Adrenal gland (tissue), 9 donors: ENCODE measurements at regions not wholly inside any gene's neighbourhood (a gene's known extent, or its start where the extent isn't known, plus 50 kb on each side); places are given as distances from the start of the nearest gene placed in this dataset.

Experiments
- DNase-seq, 7 donors: peaks; one replicate each; pipeline ENCODE4 v3.0.0-alpha.2; 2019 to 2020
- H3K27ac ChIP-seq, 5 donors: fragments of 200-600 bp; sonication (generic) in 4 of 5; 1 replicate in 3 of 5; 2 replicates in 2 of 5; pipeline versions ENCODE4 v1.5.1 to v1.8.0; 2016 to 2020; ENCODE audit warnings: mild to moderate bottlenecking in 1 of 5
- H3K27me3 ChIP-seq: fragments of 200-600 bp; 2 replicates; pipeline ENCODE4 v1.8.0; 2021
- H3K36me3 ChIP-seq, 2 donors: fragments of 200-600 bp; replicated peaks in 1 of 2; 1 replicate in 1 of 2; 2 replicates in 1 of 2; pipeline versions ENCODE4 v1.5.1 to v1.8.0; 2018 to 2022
- H3K4me1 ChIP-seq, 2 donors: fragments of 200-600 bp; replicated peaks in 1 of 2; 1 replicate in 1 of 2; 2 replicates in 1 of 2; pipeline versions ENCODE4 v1.5.1 to v1.8.0; 2018 to 2021
- H3K4me3 ChIP-seq, 4 donors: fragments of 200-600 bp; sonication (generic) in 3 of 4; one replicate each; pipeline ENCODE4 v1.5.1; 2016 to 2018
- H3K9me3 ChIP-seq, 3 donors: fragments of 200-600 bp; sonication (generic) in 1 of 3; replicated peaks in 1 of 3; 1 replicate in 2 of 3; 2 replicates in 1 of 3; pipeline versions ENCODE4 v1.5.1 to v1.8.0; 2016 to 2021
- CTCF ChIP-seq, 6 experiments: fragments of 450-650 bp in 4 of 6; fragments of 200-600 bp in 2 of 6; sonication (generic) in 1 of 6; IDR thresholded peaks; 1 replicate in 5 of 6; 2 replicates in 1 of 6; pipeline versions ENCODE4 v1.5.1 to v1.8.0; 2016 to 2021; ENCODE audit warnings: antibody characterized with exemption in 6 of 6, mild to moderate bottlenecking in 2 of 6, moderate library complexity in 1 of 6
- POLR2A ChIP-seq, 2 donors: fragments of 450-650 bp; IDR thresholded peaks; one replicate each; pipeline ENCODE4 v1.6.1; 2017; ENCODE audit warnings: antibody characterized with exemption in 2 of 2, mild to moderate bottlenecking in 2 of 2, moderate library complexity in 1 of 2
- WGBS, 4 donors: extraction: QIAGEN DNeasy Blood & Tissue Kit in 2 of 4; methylation state at CpG; one replicate each; pipeline versions ENCODE4 v1.1.5 to v1.1.7; 2013 to 2017; 5-methylcytosine and 5-hydroxymethylcytosine counted together
- intact Hi-C, 2 donors: fragments of 100-400 bp; cut with DNase I; formaldehyde crosslinking; loops; one replicate each; pipeline versions ENCODE4 v1.14.1 to v1.15.0; 2022 to 2023
- donor health status: healthy with polysubstance abuse.
- donor health status: Bipolar disorder and iron deficiency.
- donor health status: DM: yes; HTN: yes; CAD: no.
- donor health status: DM: no; HTN: no; CAD: no.
- donor health status: DM: no; HTN: no; CAD: no.

GRCh38 chr16:61195006-61195405 is 841.2 kb downstream of the CDH8 start:
- Histone ChIP-seq H3K4me1 (no peaks in the 10 kb centered on the region), H3K36me3 (no peaks in the 10 kb centered on the region), H3K9me3 (no peaks in the 10 kb centered on the region), H3K27ac (no peak overlapping the region), H3K27me3 (no peaks in the 10 kb centered on the region), H3K4me3 (no peak overlapping the region)
- no peak for DNase-seq
- intact Hi-C loops, result no loop called here
- no peak for TF ChIP-seq CTCF (IDR thresholded peaks at IDR 0.05)
- no peak for TF ChIP-seq POLR2A (IDR thresholded peaks at IDR 0.05)

DNA sequence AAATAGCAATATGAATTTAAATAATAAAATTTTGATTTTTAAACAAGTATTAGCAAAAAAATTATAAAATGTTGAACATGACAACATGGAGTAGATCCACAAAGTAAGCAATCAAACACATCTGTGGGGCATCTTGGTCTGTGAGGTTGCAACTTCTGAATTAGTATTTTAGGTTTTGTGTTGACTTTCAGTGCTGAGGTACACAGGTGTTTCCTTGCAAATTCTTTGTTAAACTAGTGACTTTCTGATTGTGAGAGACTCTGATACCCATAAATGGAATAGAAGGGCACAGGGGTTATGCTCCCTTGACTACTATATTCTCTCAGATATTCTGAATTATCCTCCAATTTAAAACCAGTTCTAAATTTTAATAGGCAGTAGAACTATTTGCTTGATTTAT is 841.7 kb downstream of the CDH8 start:
- no peak for DNase-seq
- Histone ChIP-seq H3K36me3 (no peaks in the 10 kb centered on the region), H3K9me3 (no peaks in the 10 kb centered on the region), H3K27me3 (no peaks in the 10 kb centered on the region), H3K27ac (no peak overlapping the region), H3K4me1 (no peaks in the 10 kb centered on the region), H3K4me3 (no peak overlapping the region)
- TF ChIP-seq POLR2A (IDR thresholded peaks at IDR 0.05), result no peak
- TF ChIP-seq CTCF (IDR thresholded peaks at IDR 0.05), result no peak
- intact Hi-C loops, result no loop called here

DNA sequence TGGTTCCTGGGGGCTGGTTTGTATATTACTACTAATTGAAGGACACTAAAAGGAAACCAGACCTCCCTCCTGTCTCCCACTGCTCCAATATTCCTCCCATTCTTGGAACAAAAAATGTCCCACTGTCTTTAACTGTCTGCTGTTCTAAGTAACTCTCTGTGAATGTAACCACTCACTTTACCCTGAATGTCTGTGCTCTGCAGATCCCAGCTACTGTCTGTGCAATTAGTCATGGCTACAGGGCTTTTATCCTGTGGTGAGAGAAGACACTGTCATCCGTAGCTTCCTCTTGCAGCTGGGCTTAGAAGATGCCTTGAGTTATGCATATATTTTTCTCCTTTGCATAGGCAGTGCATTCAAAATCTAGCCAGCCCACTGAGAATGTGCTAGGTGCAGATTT is 853.8 kb downstream of the CDH8 start:
- WGBS, 4 donors, result 42 to 65% (median 52%) methylated on average over 1 of the region's 1 CpG
- no peak overlapping the region for H3K27ac ChIP-seq
- no peak overlapping the region for H3K4me3 ChIP-seq
- H3K36me3 ChIP-seq, result no peaks in the 10 kb centered on the region
- intact Hi-C loops, result no loop called here
- H3K27me3 ChIP-seq, result no peaks in the 10 kb centered on the region
- no peaks in the 10 kb centered on the region for H3K9me3 ChIP-seq
- no peaks in the 10 kb centered on the region for H3K4me1 ChIP-seq
- DNase-seq, result no peak
- no peak for TF ChIP-seq POLR2A (IDR thresholded peaks at IDR 0.05)
- no peak for TF ChIP-seq CTCF (IDR thresholded peaks at IDR 0.05)

DNA sequence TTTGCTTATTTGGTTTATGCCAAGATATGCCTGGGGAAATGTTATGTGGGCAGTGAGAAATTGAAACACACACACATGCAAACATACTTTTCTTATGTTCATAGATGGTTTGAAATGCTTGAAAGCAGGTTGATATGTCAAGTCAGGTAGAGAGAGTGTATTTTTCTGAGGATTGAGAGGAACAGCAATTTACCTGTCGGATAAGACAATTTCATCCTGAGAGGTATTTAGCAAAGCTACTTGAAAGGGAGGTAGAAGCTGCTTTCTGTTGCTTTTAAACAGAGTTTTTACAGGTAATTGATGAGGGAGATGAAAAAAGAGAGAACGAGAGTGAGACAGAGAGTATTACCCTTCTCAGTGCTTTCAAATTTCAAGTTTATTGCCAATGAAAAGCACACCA is 854.3 kb downstream of the CDH8 start:
- Histone ChIP-seq H3K4me1 (no peaks in the 10 kb centered on the region), H3K27ac (no peak overlapping the region), H3K4me3 (no peak overlapping the region), H3K9me3 (no peaks in the 10 kb centered on the region), H3K27me3 (no peaks in the 10 kb centered on the region), H3K36me3 (no peaks in the 10 kb centered on the region)
- TF ChIP-seq CTCF (IDR thresholded peaks at IDR 0.05) (no peak), POLR2A (IDR thresholded peaks at IDR 0.05) (no peak)
- 69 to 76% (median 71%) methylated on average over 2 of the region's 2 CpGs for WGBS, 4 donors
- no peak for DNase-seq
- intact Hi-C loops, result no loop called here
